ENCODE measurements at regions not wholly inside any gene's neighbourhood (a gene's known extent, or its start where the extent isn't known, plus 50 kb on each side); places are given as distances from the start of the nearest gene placed in this dataset.

- TF ChIP-seq, protein P1, sequence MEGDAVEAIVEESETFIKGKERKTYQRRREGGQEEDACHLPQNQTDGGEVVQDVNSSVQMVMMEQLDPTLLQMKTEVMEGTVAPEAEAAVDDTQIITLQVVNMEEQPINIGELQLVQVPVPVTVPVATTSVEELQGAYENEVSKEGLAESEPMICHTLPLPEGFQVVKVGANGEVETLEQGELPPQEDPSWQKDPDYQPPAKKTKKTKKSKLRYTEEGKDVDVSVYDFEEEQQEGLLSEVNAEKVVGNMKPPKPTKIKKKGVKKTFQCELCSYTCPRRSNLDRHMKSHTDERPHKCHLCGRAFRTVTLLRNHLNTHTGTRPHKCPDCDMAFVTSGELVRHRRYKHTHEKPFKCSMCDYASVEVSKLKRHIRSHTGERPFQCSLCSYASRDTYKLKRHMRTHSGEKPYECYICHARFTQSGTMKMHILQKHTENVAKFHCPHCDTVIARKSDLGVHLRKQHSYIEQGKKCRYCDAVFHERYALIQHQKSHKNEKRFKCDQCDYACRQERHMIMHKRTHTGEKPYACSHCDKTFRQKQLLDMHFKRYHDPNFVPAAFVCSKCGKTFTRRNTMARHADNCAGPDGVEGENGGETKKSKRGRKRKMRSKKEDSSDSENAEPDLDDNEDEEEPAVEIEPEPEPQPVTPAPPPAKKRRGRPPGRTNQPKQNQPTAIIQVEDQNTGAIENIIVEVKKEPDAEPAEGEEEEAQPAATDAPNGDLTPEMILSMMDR (conservative IDR thresholded peaks at IDR 0.05; ENCODE audit: low read depth, low read length), result no peak
- no peak for TF ChIP-seq EZH2 (IDR thresholded peaks at IDR 0.05; ENCODE audit: low read length, unreplicated experiment)
- no peak for TF ChIP-seq EZH2phosphoT487 (IDR thresholded peaks at IDR 0.05; ENCODE audit: borderline replicate concordance, low read length)
Measured at GRCh38 chr6:102717737-102718456, 1324.4 kb downstream of the GRIK2 start.

All from PC-3 (cell line).